GM12878 (cell line): ENCODE measurements at regions not wholly inside any gene's neighbourhood (a gene's known extent, or its start where the extent isn't known, plus 50 kb on each side); places are given as distances from the start of the nearest gene placed in this dataset.
"Not testable (repeated sequence)": the region's sequence is repeated elsewhere in the genome, so short reads cannot be mapped to it uniquely, and the experiment has no call there.

Source experiments
- ATAC-seq: fragments of 200-7000 bp; cut with Tn5 transposase; 3 replicates; pipeline ENCODE4 v1.9.1; 2020; ENCODE audit warnings: mild to moderate bottlenecking, moderate library complexity
- BruUV-seq: library from RNA; stranded (reverse); fragments of 400-500 nt; replicated peaks from 2 replicates; lab custom pipeline; 2021; lab: Mats Ljungman, UMichigan
- CTCF ChIA-PET: fragments of 300-600 bp; sonication (Branson Sonifier 250); formaldehyde crosslinking; extraction: SDS; loops from one replicate; lab custom pipeline; 2021; ENCODE audit warnings: inconsistent platforms; lab: Yijun Ruan, JAX
- POLR2A ChIA-PET: fragments of 350-600 bp; formaldehyde crosslinking; extraction: SDS; loops from one replicate; lab custom pipeline; 2021; ENCODE audit warnings: inconsistent platforms; lab: Charles Lee
- RAD21 ChIA-PET: fragments of 300-600 bp; sonication (Branson Sonifier 250); formaldehyde crosslinking; loops from one replicate; lab custom pipeline; 2023; ENCODE audit warnings: antibody characterized with exemption; ENCODE audit not compliant: unreplicated experiment; lab: Charles Lee
- SMC1A ChIA-PET: fragments of 300-600 bp; sonication (Branson Sonifier 250); formaldehyde crosslinking; loops from one replicate; lab custom pipeline; 2023; ENCODE audit not compliant: unreplicated experiment, uncharacterized antibody; lab: Charles Lee
- DNase-seq: peaks from one replicate; pipeline ENCODE4 v3.0.0-alpha.2; 2011; ENCODE audit warnings: low read depth, low spot score
- FAIRE-seq: peaks from 3 replicates; lab custom pipeline; 2011; peaks lifted over from hg19 to GRCh38; lab: Jason Lieb, UNC
- H2AFZ ChIP-seq: 2 replicates; pipeline ENCODE4 v1.6.0; 2011; ENCODE audit warnings: low read depth, low read length, control low read depth; ENCODE audit not compliant: control insufficient read depth
- H3K27ac ChIP-seq: 2 replicates; pipeline ENCODE4 v1.5.1; 2011; ENCODE audit warnings: control low read depth; ENCODE audit not compliant: control insufficient read depth, insufficient read depth
- H3K27me3 ChIP-seq, 2 experiments: replicated peaks in 1 of 2; 2 replicates each; pipeline versions ENCODE4 v1.6.0 to v1.6.1; 2011; ENCODE audit warnings: low read length in 1 of 2; ENCODE audit not compliant: control insufficient read depth in 2 of 2, insufficient read depth in 2 of 2
- H3K36me3 ChIP-seq, 2 experiments: 2 replicates each; pipeline ENCODE4 v1.5.1; 2011; ENCODE audit warnings: low read length in 1 of 2; ENCODE audit not compliant: control insufficient read depth in 2 of 2, insufficient read depth in 2 of 2
- H3K4me1 ChIP-seq: 2 replicates; pipeline ENCODE4 v1.6.1; 2011; ENCODE audit warnings: mild to moderate bottlenecking, low read length, moderate library complexity, mixed read lengths; ENCODE audit not compliant: control insufficient read depth, insufficient read depth
- H3K4me2 ChIP-seq: 2 replicates; pipeline ENCODE4 v1.6.0; 2011; ENCODE audit warnings: control low read depth; ENCODE audit not compliant: control insufficient read depth, insufficient read depth
- H3K4me3 ChIP-seq: fragments of 200-600 bp; sonication (generic); 2 replicates; pipeline ENCODE4 v1.5.1; 2016
- H3K79me2 ChIP-seq: 2 replicates; pipeline ENCODE4 v1.6.0; 2011; ENCODE audit warnings: low read length; ENCODE audit not compliant: control insufficient read depth, insufficient read depth
- H3K9ac ChIP-seq: 2 replicates; pipeline ENCODE4 v1.8.0; 2011; ENCODE audit warnings: low read length, control low read depth, mixed read lengths; ENCODE audit not compliant: control insufficient read depth, insufficient read depth
- H3K9me3 ChIP-seq: replicated peaks from 3 replicates; pipeline ENCODE4 v1.5.1; 2011; ENCODE audit warnings: mild to moderate bottlenecking, low read length; ENCODE audit not compliant: control insufficient read depth, insufficient read depth
- H4K20me1 ChIP-seq: 2 replicates; pipeline ENCODE4 v1.6.0; 2011; ENCODE audit not compliant: control insufficient read depth, insufficient read depth
- BACH1 ChIP-seq: fragments of 450-650 bp; IDR thresholded peaks from 2 replicates; pipeline ENCODE4 v1.6.1; 2017; ENCODE audit warnings: mild to moderate bottlenecking, borderline replicate concordance
- CBFB ChIP-seq: IDR thresholded peaks from 2 replicates; pipeline ENCODE4 v1.6.1; 2016; ENCODE audit warnings: antibody characterized with exemption, low read depth
- CTCF ChIP-seq, 3 experiments: IDR thresholded peaks in 2 of 3; conservative IDR thresholded peaks in 1 of 3; 2 replicates each; pipeline ENCODE4 v1.5.1; 2011; ENCODE audit warnings: low read depth in 3 of 3, low read length in 3 of 3, mild to moderate bottlenecking in 3 of 3, control low read depth in 2 of 3, moderate library complexity in 2 of 3, inconsistent platforms in 1 of 3, mixed read lengths in 1 of 3; ENCODE audit not compliant: control insufficient read depth in 2 of 3, insufficient read depth in 1 of 3; ENCODE audit errors: extremely low read depth in 1 of 3
- HDAC6 ChIP-seq: fragments of 200-600 bp; sonication (generic); IDR thresholded peaks from one replicate; pipeline ENCODE4 v1.8.0; 2017; ENCODE audit warnings: antibody characterized with exemption; ENCODE audit not compliant: unreplicated experiment
- SMC3 ChIP-seq: IDR thresholded peaks from 2 replicates; pipeline ENCODE4 v1.6.1; 2011; ENCODE audit warnings: low read length, improper control_type of control experiment, borderline replicate concordance
- TARDBP ChIP-seq: IDR thresholded peaks from 2 replicates; pipeline ENCODE4 v1.6.1; 2016; ENCODE audit warnings: borderline replicate concordance
- YBX1 ChIP-seq: fragments of 450-650 bp; IDR thresholded peaks from 2 replicates; pipeline ENCODE4 v1.6.1; 2016; ENCODE audit warnings: antibody characterized with exemption
- WGBS: methylation state at CpG from one replicate; pipeline ENCODE4 v1.1.6; 2016; ENCODE audit warnings: low lambda C conversion rate; ENCODE audit not compliant: insufficient replicate concordance, insufficient coverage; ENCODE audit errors: missing lambda C conversion rate; 5-methylcytosine and 5-hydroxymethylcytosine counted together
- in situ Hi-C: fragments of 300-500 bp; cut with MboI; formaldehyde crosslinking; loops from 9 replicates; pipeline ENCODE4 v1.14.3; 2018; ENCODE audit warnings: mixed read lengths
- intact Hi-C: fragments of 100-400 bp; cut with micrococcal nuclease; formaldehyde crosslinking; loops from one replicate; pipeline ENCODE4 v1.14.2; 2022; ENCODE audit not compliant: unreplicated experiment
- TF ChIP-seq, protein P1 (sequence below): fragments of 450-650 bp; IDR thresholded peaks from 2 replicates; pipeline ENCODE4 v1.6.1; 2017; ENCODE audit warnings: mild to moderate bottlenecking, moderate library complexity
- TF ChIP-seq, protein P2 (sequence below): IDR thresholded peaks from 2 replicates; pipeline ENCODE4 v1.6.1; 2011; ENCODE audit warnings: low read depth, low read length, improper control_type of control experiment, borderline replicate concordance

DNA sequence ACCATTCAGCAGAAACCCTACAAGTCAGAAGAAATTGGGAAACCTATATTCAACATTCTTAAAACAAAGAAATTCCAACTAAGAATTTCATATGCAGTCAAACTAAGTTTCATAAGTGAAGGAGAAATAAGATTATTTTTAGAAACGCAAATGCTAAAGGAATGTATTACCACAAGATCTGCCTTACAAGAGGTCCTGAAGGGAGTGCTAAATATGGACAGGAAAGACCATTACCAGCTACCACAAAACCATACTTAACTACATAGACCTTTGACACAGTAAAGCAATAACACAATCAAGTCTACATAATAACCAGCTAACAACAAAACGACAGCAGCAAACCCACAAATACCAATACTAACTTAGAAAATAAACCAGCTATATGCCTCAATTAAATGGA, 169.3 kb upstream of the FGF16 start (continued):
- TF ChIP-seq, protein P1, sequence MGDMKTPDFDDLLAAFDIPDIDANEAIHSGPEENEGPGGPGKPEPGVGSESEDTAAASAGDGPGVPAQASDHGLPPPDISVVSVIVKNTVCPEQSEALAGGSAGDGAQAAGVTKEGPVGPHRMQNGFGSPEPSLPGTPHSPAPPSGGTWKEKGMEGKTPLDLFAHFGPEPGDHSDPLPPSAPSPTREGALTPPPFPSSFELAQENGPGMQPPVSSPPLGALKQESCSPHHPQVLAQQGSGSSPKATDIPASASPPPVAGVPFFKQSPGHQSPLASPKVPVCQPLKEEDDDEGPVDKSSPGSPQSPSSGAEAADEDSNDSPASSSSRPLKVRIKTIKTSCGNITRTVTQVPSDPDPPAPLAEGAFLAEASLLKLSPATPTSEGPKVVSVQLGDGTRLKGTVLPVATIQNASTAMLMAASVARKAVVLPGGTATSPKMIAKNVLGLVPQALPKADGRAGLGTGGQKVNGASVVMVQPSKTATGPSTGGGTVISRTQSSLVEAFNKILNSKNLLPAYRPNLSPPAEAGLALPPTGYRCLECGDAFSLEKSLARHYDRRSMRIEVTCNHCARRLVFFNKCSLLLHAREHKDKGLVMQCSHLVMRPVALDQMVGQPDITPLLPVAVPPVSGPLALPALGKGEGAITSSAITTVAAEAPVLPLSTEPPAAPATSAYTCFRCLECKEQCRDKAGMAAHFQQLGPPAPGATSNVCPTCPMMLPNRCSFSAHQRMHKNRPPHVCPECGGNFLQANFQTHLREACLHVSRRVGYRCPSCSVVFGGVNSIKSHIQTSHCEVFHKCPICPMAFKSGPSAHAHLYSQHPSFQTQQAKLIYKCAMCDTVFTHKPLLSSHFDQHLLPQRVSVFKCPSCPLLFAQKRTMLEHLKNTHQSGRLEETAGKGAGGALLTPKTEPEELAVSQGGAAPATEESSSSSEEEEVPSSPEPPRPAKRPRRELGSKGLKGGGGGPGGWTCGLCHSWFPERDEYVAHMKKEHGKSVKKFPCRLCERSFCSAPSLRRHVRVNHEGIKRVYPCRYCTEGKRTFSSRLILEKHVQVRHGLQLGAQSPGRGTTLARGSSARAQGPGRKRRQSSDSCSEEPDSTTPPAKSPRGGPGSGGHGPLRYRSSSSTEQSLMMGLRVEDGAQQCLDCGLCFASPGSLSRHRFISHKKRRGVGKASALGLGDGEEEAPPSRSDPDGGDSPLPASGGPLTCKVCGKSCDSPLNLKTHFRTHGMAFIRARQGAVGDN: no peak
- TF ChIP-seq CTCF (IDR thresholded peaks at IDR 0.05 in 2 of 3, conservative IDR thresholded peaks at IDR 0.05 in 1 of 3; ENCODE audit: control insufficient read depth in 2 of 3, extremely low read depth in 1 of 3, insufficient read depth in 1 of 3, low read depth in 3 of 3, low read length in 3 of 3) (no peak), YBX1 (no peak), HDAC6 (no peak), CBFB (no peak), SMC3 (no peak), TARDBP (no peak), BACH1 (no peak)
- TF ChIP-seq, protein P2, sequence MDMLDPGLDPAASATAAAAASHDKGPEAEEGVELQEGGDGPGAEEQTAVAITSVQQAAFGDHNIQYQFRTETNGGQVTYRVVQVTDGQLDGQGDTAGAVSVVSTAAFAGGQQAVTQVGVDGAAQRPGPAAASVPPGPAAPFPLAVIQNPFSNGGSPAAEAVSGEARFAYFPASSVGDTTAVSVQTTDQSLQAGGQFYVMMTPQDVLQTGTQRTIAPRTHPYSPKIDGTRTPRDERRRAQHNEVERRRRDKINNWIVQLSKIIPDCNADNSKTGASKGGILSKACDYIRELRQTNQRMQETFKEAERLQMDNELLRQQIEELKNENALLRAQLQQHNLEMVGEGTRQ: no peak

DNA sequence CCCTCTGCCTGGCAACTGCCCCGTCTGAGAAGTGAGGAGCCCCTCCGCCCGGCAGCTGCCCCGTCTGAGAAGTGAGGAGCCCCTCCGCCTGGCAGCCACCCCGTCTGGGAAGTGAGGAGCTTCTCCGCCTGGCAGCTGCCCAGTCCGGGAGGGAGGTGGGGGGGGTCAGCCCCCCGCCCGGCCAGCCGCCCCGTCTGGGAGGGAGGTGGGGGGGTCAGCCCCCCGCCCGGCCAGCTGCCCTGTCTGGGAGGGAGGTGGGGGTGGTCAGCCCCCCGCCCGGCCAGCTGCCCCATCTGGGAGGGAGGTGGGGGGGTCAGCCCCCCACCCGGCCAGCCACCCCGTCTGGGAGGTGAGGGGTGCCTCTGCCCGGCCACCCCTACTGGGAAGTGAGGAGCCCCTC, 167.8 kb upstream of the FGF16 start:
- SMC1A ChIA-PET, H3K9ac ChIP-seq, DNase-seq, H3K4me3 ChIP-seq, FAIRE-seq, CTCF ChIA-PET, H2AFZ ChIP-seq, H3K79me2 ChIP-seq, POLR2A ChIA-PET, H3K27ac ChIP-seq, RAD21 ChIA-PET, ATAC-seq, H3K9me3 ChIP-seq, H4K20me1 ChIP-seq, H3K4me1 ChIP-seq, H3K36me3 ChIP-seq, H3K4me2 ChIP-seq, in situ Hi-C loops, H3K27me3 ChIP-seq, BruUV-seq, intact Hi-C loops: not testable (repeated sequence)
- no CpG with 5 or more reads among the region's 19 CpGs for whole genome bisulfite sequencing
